SK-N-SH (cell line): ENCODE measurements at regions not wholly inside any gene's neighbourhood (a gene's known extent, or its start where the extent isn't known, plus 50 kb on each side); places are given as distances from the start of the nearest gene placed in this dataset.

Experiments
- CTCF ChIA-PET: fragments of 300-600, 350-600 bp; formaldehyde crosslinking; extraction: SDS; loops from one replicate; lab custom pipeline; 2021; lab: Yijun Ruan, JAX
- POLR2A ChIA-PET: fragments of 350-600 bp; sonication (Branson Sonifier 250); formaldehyde crosslinking; extraction: SDS; loops from one replicate; lab custom pipeline; 2020; ENCODE audit warnings: antibody characterized with exemption, inconsistent platforms; lab: Yijun Ruan, JAX
- DNase-seq: peaks from one replicate; pipeline ENCODE4 v3.0.0; 2012
- H2AFZ ChIP-seq: fragments of 200-600 bp; sonication (generic); 2 replicates; pipeline ENCODE4 v1.8.1; 2016; ENCODE audit warnings: antibody characterized with exemption, mild to moderate bottlenecking, low read depth
- H3F3A ChIP-seq: fragments of 200-600 bp; sonication (generic); replicated peaks from 2 replicates; pipeline ENCODE3; 2016; ENCODE audit warnings: antibody characterized with exemption, mild to moderate bottlenecking; ENCODE audit not compliant: insufficient read depth
- H3K27ac ChIP-seq, 2 experiments: fragments of 200-500 bp in 1 of 2; fragments of 200-600 bp in 1 of 2; sonication (Bioruptor generic) in 1 of 2; sonication (generic), shearing (Covaris generic) in 1 of 2; 2 replicates each; pipeline versions ENCODE4 v1.5.1 to v1.6.1; 2014 to 2016; ENCODE audit warnings: low read depth in 2 of 2, inconsistent platforms in 1 of 2, low read length in 1 of 2, mild to moderate bottlenecking in 1 of 2, mixed read lengths in 1 of 2
- H3K27me3 ChIP-seq: fragments of 200-600 bp; sonication (generic), shearing (Covaris generic); 2 replicates; pipeline ENCODE4 v1.6.1; 2016; ENCODE audit warnings: mixed run types; ENCODE audit not compliant: insufficient read depth
- H3K36me3 ChIP-seq, 2 experiments: fragments of 200-500 bp in 1 of 2; fragments of 200-600 bp in 1 of 2; sonication (Bioruptor generic) in 1 of 2; sonication (generic) in 1 of 2; replicated peaks in 1 of 2; 2 replicates each; pipeline versions ENCODE3 to v1.5.1; 2014 to 2016; ENCODE audit warnings: low read length in 1 of 2, mild to moderate bottlenecking in 1 of 2; ENCODE audit not compliant: insufficient read depth in 2 of 2, control insufficient read depth in 1 of 2
- H3K4me1 ChIP-seq, 2 experiments: fragments of 200-500 bp in 1 of 2; fragments of 200-600 bp in 1 of 2; sonication (Bioruptor generic) in 1 of 2; sonication (generic), shearing (Covaris generic) in 1 of 2; 2 replicates each; pipeline versions ENCODE4 v1.5.1 to v1.6.1; 2014 to 2016; ENCODE audit warnings: low read depth in 1 of 2, low read length in 1 of 2, mixed run types in 1 of 2; ENCODE audit not compliant: insufficient read depth in 2 of 2, control insufficient read depth in 1 of 2
- H3K4me2 ChIP-seq: fragments of 200-600 bp; sonication (generic), shearing (Covaris generic); 2 replicates; pipeline ENCODE4 v1.6.1; 2017; ENCODE audit warnings: mixed run types
- H3K4me3 ChIP-seq, 2 experiments: fragments of 200-500 bp in 1 of 2; fragments of 200-600 bp in 1 of 2; sonication (Bioruptor generic) in 1 of 2; sonication (generic), shearing (Covaris generic) in 1 of 2; 2 replicates each; pipeline versions ENCODE4 v1.5.1 to v1.8.1; 2014 to 2016; ENCODE audit warnings: low read depth in 2 of 2, inconsistent platforms in 1 of 2, low read length in 1 of 2, mild to moderate bottlenecking in 1 of 2, mixed read lengths in 1 of 2, moderate library complexity in 1 of 2
- H3K79me2 ChIP-seq: fragments of 200-600 bp; sonication (generic); 2 replicates; pipeline ENCODE4 v1.8.1; 2017; ENCODE audit warnings: mild to moderate bottlenecking; ENCODE audit not compliant: insufficient read depth
- H3K9ac ChIP-seq: fragments of 200-600 bp; sonication (generic); 2 replicates; pipeline ENCODE4 v1.6.1; 2017; ENCODE audit warnings: mixed run types
- H3K9me2 ChIP-seq: fragments of 200-600 bp; sonication (generic); 2 replicates; pipeline ENCODE4 v1.6.1; 2017; ENCODE audit warnings: mixed run types
- H3K9me3 ChIP-seq: fragments of 200-600 bp; sonication (generic); 2 replicates; pipeline ENCODE4 v1.6.1; 2017; ENCODE audit warnings: mixed run types, mild to moderate bottlenecking, moderate library complexity
- H4K20me1 ChIP-seq: fragments of 200-600 bp; sonication (generic); 2 replicates; pipeline ENCODE4 v1.6.1; 2017; ENCODE audit warnings: mild to moderate bottlenecking, mixed run types; ENCODE audit not compliant: insufficient read depth
- CHD2 ChIP-seq: fragments of 150-350 bp; IDR thresholded peaks from 2 replicates; pipeline ENCODE4 v1.6.1; 2018; ENCODE audit warnings: low read length; ENCODE audit not compliant: partially characterized antibody
- CTCF ChIP-seq: fragments of 200-600 bp; sonication (generic); IDR thresholded peaks from 2 replicates; pipeline ENCODE4 v1.6.1; 2017; ENCODE audit warnings: antibody characterized with exemption, mild to moderate bottlenecking, moderate library complexity
- ELF1 ChIP-seq: IDR thresholded peaks from 2 replicates; pipeline ENCODE4 v1.4.0; 2012
- FOSL2 ChIP-seq: IDR thresholded peaks from 2 replicates; pipeline ENCODE4 v1.4.0; 2012; ENCODE audit warnings: low read depth, mild to moderate bottlenecking, moderate library complexity, borderline replicate concordance
- FOXM1 ChIP-seq: IDR thresholded peaks from 2 replicates; pipeline ENCODE4 v1.4.0; 2012; ENCODE audit warnings: low read depth, mild to moderate bottlenecking
- GABPA ChIP-seq: IDR thresholded peaks from 2 replicates; pipeline ENCODE4 v1.4.0; 2012; ENCODE audit warnings: low read depth, mild to moderate bottlenecking
- GATA2 ChIP-seq: sonication (generic); formaldehyde crosslinking; IDR thresholded peaks from 2 replicates; pipeline ENCODE4 v1.5.0; 2020; ENCODE audit warnings: mild to moderate bottlenecking, missing genetic modification reagents
- IRF3 ChIP-seq: fragments of 150-350 bp; IDR thresholded peaks from 2 replicates; pipeline ENCODE4 v1.6.1; 2016; ENCODE audit warnings: mild to moderate bottlenecking, low read depth, low read length
- JUND ChIP-seq: IDR thresholded peaks from 2 replicates; pipeline ENCODE4 v1.4.0; 2012
- MAX ChIP-seq: IDR thresholded peaks from 2 replicates; pipeline ENCODE4 v1.4.0; 2012; ENCODE audit warnings: low read depth
- NRF1 ChIP-seq: IDR thresholded peaks from 2 replicates; pipeline ENCODE4 v1.6.1; 2012; ENCODE audit warnings: low read depth, mild to moderate bottlenecking, low read length
- PBX3 ChIP-seq: IDR thresholded peaks from 2 replicates; pipeline ENCODE4; 2012
- POLR2AphosphoS5 ChIP-seq: IDR thresholded peaks from 2 replicates; pipeline ENCODE4 v1.6.1; 2012; ENCODE audit warnings: low read depth, low read length
- RAD21 ChIP-seq: IDR thresholded peaks from 2 replicates; pipeline ENCODE4 v1.6.1; 2012; ENCODE audit warnings: mild to moderate bottlenecking, low read length
- SIN3A ChIP-seq: IDR thresholded peaks from 2 replicates; pipeline ENCODE4 v1.6.1; 2012; ENCODE audit warnings: low read depth, mild to moderate bottlenecking, low read length, moderate library complexity, borderline replicate concordance
- TCF12 ChIP-seq: IDR thresholded peaks from 2 replicates; pipeline ENCODE4 v1.4.0; 2012
- USF2 ChIP-seq: fragments of 150-350 bp; IDR thresholded peaks from 2 replicates; pipeline ENCODE4 v1.6.1; 2017; ENCODE audit warnings: antibody characterized with exemption, low read length, low read depth, borderline replicate concordance
- WGBS: methylation state at CpG from one replicate; pipeline ENCODE4 v1.1.6; 2017; ENCODE audit warnings: low lambda C conversion rate; 5-methylcytosine and 5-hydroxymethylcytosine counted together

- Histone ChIP-seq H3K27me3 (no peaks in the 10 kb centered on the region), H3F3A (peaks cover 10% of the 10 kb centered on the region), H3K79me2 (no peaks in the 10 kb centered on the region), H3K9ac (no peak overlapping the region), H3K9me2 (no peaks in the 10 kb centered on the region), H4K20me1 (no peaks in the 10 kb centered on the region), H3K4me2 (0 out of 2 replicates have a peak overlapping the region, but pooled peaks have one; percentile 10), H3K36me3 (no peaks in the 10 kb centered on the region), H3K9me3 (no peaks in the 10 kb centered on the region), H3K27ac (no peak overlapping the region), H3K4me3 (no peak overlapping the region), H2AFZ (peak overlapping the region; percentile 64; the same call in 1 of the 2 replicates), H3K4me1 (peaks cover 0 to 5% of the 10 kb centered on the region in 2 experiments; a peak in 1 of 4 replicates)
- no peak for DNase-seq
- ChIA-PET POLR2A (no interaction called here), CTCF (interaction anchor here (0.6 kb wide), 1 partner anchor 29 kb away, joined by 3 read pairs; no protein-coding TSS in a partner anchor)
- WGBS, result 57% methylated on average over 2 of the region's 2 CpGs
- TF ChIP-seq TCF12, result no peak
Observed at GRCh38 chr3:153249906-153250305, 87.9 kb downstream of the RAP2B start.

GRCh38 chr3:153250446-153250845, 88.4 kb downstream of the RAP2B start:
- Histone ChIP-seq H3K9me3 (no peaks in the 10 kb centered on the region), H3K27me3 (no peaks in the 10 kb centered on the region), H3K4me3 (no peak overlapping the region), H3K4me1 (peaks cover 0 to 5% of the 10 kb centered on the region in 2 experiments; a peak in 1 of 4 replicates), H3K9ac (no peak overlapping the region), H3K9me2 (no peaks in the 10 kb centered on the region), H3F3A (peaks cover 10% of the 10 kb centered on the region), H3K27ac (no peak overlapping the region), H3K79me2 (no peaks in the 10 kb centered on the region), H3K36me3 (no peaks in the 10 kb centered on the region), H3K4me2 (0 out of 2 replicates have a peak overlapping the region, but pooled peaks have one; percentile 10), H4K20me1 (no peaks in the 10 kb centered on the region), H2AFZ (peak overlapping the region; percentile 64; the same call in 1 of the 2 replicates)
- POLR2A ChIA-PET, result no interaction called here
- WGBS, result 32% methylated on average over 2 of the region's 2 CpGs
- no peak for DNase-seq
- TF ChIP-seq FOXM1 (no peak), RAD21 (no peak), NRF1 (no peak), JUND (no peak), USF2 (no peak), PBX3 (no peak), SIN3A (no peak), GABPA (no peak), ELF1 (no peak), CHD2 (no peak), CTCF (no peak), GATA2 (CRISPR knock-in tag) (no peak), TCF12 (no peak), FOSL2 (no peak), IRF3 (no peak), MAX (no peak), POLR2AphosphoS5 (no peak)
- CTCF ChIA-PET, result no interaction called here
